ENCODE measurements at regions not wholly inside any gene's neighbourhood (a gene's known extent, or its start where the extent isn't known, plus 50 kb on each side); places are given as distances from the start of the nearest gene placed in this dataset.
A peak's percentile ranks its signal among the peaks of the same experiment; 100 is the strongest.
"Not testable (repeated sequence)": the region's sequence is repeated elsewhere in the genome, so short reads cannot be mapped to it uniquely, and the experiment has no call there.

GRCh38 chr1:87398641-87399040 lies 70.0 kb downstream of the LMO4 start:
- DNase-seq (ENCODE audit: low spot score) = peak; percentile 16
- FAIRE-seq = no peak

GRCh38 chr1:87399264-87399663 lies 70.6 kb downstream of the LMO4 start:
- DNase-seq (ENCODE audit: low spot score) = peak; percentile 11

GRCh38 chr1:87399701-87400100 lies 71.0 kb downstream of the LMO4 start:
- DNase-seq (ENCODE audit: low spot score) (peak; percentile 10), FAIRE-seq (no peak)

More at GRCh38 chr1:87399264-87399663, 70.6 kb downstream of the LMO4 start:
- peak; percentile 32 for FAIRE-seq

- DNase-seq (ENCODE audit: low spot score) = no peak
- FAIRE-seq = no peak
Observed at GRCh38 chr1:87400813-87401212, 72.1 kb downstream of the LMO4 start.

GRCh38 chr1:87402241-87403002 lies 73.7 kb downstream of the LMO4 start:
- FAIRE-seq (no peak), DNase-seq (ENCODE audit: low spot score) (no peak)

- FAIRE-seq (no peak), DNase-seq (ENCODE audit: low spot score) (no peak)
Observed at GRCh38 chr1:87403061-87403820, 74.6 kb downstream of the LMO4 start.

- FAIRE-seq (no peak), DNase-seq (ENCODE audit: low spot score) (no peak)
Observed at GRCh38 chr1:87404296-87404695, 75.6 kb downstream of the LMO4 start.

- DNase-seq (ENCODE audit: low spot score) (no peak), FAIRE-seq (no peak)
Observed at GRCh38 chr1:87408665-87409248, 80.1 kb downstream of the LMO4 start.

- DNase-seq (ENCODE audit: low spot score) (peak; percentile 20), FAIRE-seq (no peak)
Observed at GRCh38 chr1:87410776-87411480, 82.2 kb downstream of the LMO4 start.

GRCh38 chr1:87413846-87414245 lies 85.2 kb downstream of the LMO4 start:
- DNase-seq (ENCODE audit: low spot score); FAIRE-seq: not testable (repeated sequence)

- no peak for FAIRE-seq
- DNase-seq (ENCODE audit: low spot score) = no peak
Observed at GRCh38 chr1:87418048-87418447, 89.4 kb downstream of the LMO4 start.

GRCh38 chr1:87421809-87422208 lies 93.1 kb downstream of the LMO4 start:
- DNase-seq (ENCODE audit: low spot score) (no peak), FAIRE-seq (no peak)

GRCh38 chr1:87424541-87424940 lies 95.9 kb downstream of the LMO4 start:
- no peak for FAIRE-seq

GRCh38 chr1:87426463-87427249 lies 98.0 kb downstream of the LMO4 start:
- DNase-seq (ENCODE audit: low spot score) = no peak
- no peak for FAIRE-seq

More at GRCh38 chr1:87424541-87424940, 95.9 kb downstream of the LMO4 start:
- DNase-seq (ENCODE audit: low spot score) = no peak

- no peak for DNase-seq (ENCODE audit: low spot score)
- no peak for FAIRE-seq
Observed at GRCh38 chr1:87428367-87428766, 99.7 kb downstream of the LMO4 start.

GRCh38 chr1:87428883-87429282 lies 100.2 kb downstream of the LMO4 start:
- no peak for FAIRE-seq
- no peak for DNase-seq (ENCODE audit: low spot score)

GRCh38 chr1:87432685-87433084 lies 104.0 kb downstream of the LMO4 start:
- no peak for FAIRE-seq
- no peak for DNase-seq (ENCODE audit: low spot score)

GRCh38 chr1:87433101-87433500 lies 104.4 kb downstream of the LMO4 start:
- not testable (repeated sequence) for DNase-seq (ENCODE audit: low spot score); FAIRE-seq

- no peak for FAIRE-seq
- no peak for DNase-seq (ENCODE audit: low spot score)
Observed at GRCh38 chr1:87435484-87435883, 106.8 kb downstream of the LMO4 start.

- not testable (repeated sequence) for FAIRE-seq; DNase-seq (ENCODE audit: low spot score)
Observed at GRCh38 chr1:87436115-87436514, 107.4 kb downstream of the LMO4 start.

- DNase-seq (ENCODE audit: low spot score) = no peak
- no peak for FAIRE-seq
Observed at GRCh38 chr1:87436534-87436933, 107.9 kb downstream of the LMO4 start.
